ENCODE measurements at regions not wholly inside any gene's neighbourhood (a gene's known extent, or its start where the extent isn't known, plus 50 kb on each side); places are given as distances from the start of the nearest gene placed in this dataset.
"Not testable (repeated sequence)": the region's sequence is repeated elsewhere in the genome, so short reads cannot be mapped to it uniquely, and the experiment has no call there.

GRCh38 chr1:90864681-90865080 lies 147.6 kb upstream of the BARHL2 start:
- DNase-seq (ENCODE audit: low spot score) = no peak

- DNase-seq (ENCODE audit: low spot score) = no peak
These were observed 145.7 kb upstream of the BARHL2 start for GRCh38 chr1:90862782-90863181.

- DNase-seq (ENCODE audit: low spot score) = not testable (repeated sequence)
These were observed 144.3 kb upstream of the BARHL2 start for GRCh38 chr1:90861421-90861820.

- DNase-seq (ENCODE audit: low spot score) = no peak
These were observed 139.4 kb upstream of the BARHL2 start for GRCh38 chr1:90856463-90857007.

- no peak for DNase-seq (ENCODE audit: low spot score)
These were observed 137.4 kb upstream of the BARHL2 start for GRCh38 chr1:90854397-90854924.

- no peak for DNase-seq (ENCODE audit: low spot score)
These were observed 134.6 kb upstream of the BARHL2 start for GRCh38 chr1:90851711-90852050.

- peak; percentile 96 for DNase-seq (ENCODE audit: low spot score)
These were observed 134.0 kb upstream of the BARHL2 start for GRCh38 chr1:90850898-90851710.

- peak; percentile 42 for DNase-seq (ENCODE audit: low spot score)
These were observed 133.2 kb upstream of the BARHL2 start for GRCh38 chr1:90850181-90850897.

GRCh38 chr1:90841473-90841872 lies 124.4 kb upstream of the BARHL2 start:
- no peak for DNase-seq (ENCODE audit: low spot score)

- DNase-seq (ENCODE audit: low spot score) = no peak
These were observed 123.2 kb upstream of the BARHL2 start for GRCh38 chr1:90840352-90840751.

GRCh38 chr1:90839323-90839722 lies 122.2 kb upstream of the BARHL2 start:
- no peak for DNase-seq (ENCODE audit: low spot score)

- no peak for DNase-seq (ENCODE audit: low spot score)
These were observed 121.6 kb upstream of the BARHL2 start for GRCh38 chr1:90838720-90839119.

- DNase-seq (ENCODE audit: low spot score) = no peak
These were observed 120.3 kb upstream of the BARHL2 start for GRCh38 chr1:90837420-90837819.

- DNase-seq (ENCODE audit: low spot score) = no peak
These were observed 119.2 kb upstream of the BARHL2 start for GRCh38 chr1:90836345-90836679.

- no peak for DNase-seq (ENCODE audit: low spot score)
These were observed 118.7 kb upstream of the BARHL2 start for GRCh38 chr1:90835661-90836344.

GRCh38 chr1:90834886-90835660 lies 118.0 kb upstream of the BARHL2 start:
- DNase-seq (ENCODE audit: low spot score) = no peak

- DNase-seq (ENCODE audit: low spot score) = no peak
These were observed 117.3 kb upstream of the BARHL2 start for GRCh38 chr1:90834354-90834885.

GRCh38 chr1:90833466-90834110 lies 116.5 kb upstream of the BARHL2 start:
- DNase-seq (ENCODE audit: low spot score) = no peak

- no peak for DNase-seq (ENCODE audit: low spot score)
These were observed 114.8 kb upstream of the BARHL2 start for GRCh38 chr1:90831910-90832309.

GRCh38 chr1:90826834-90827233 lies 109.7 kb upstream of the BARHL2 start:
- DNase-seq (ENCODE audit: low spot score) = no peak

- no peak for DNase-seq (ENCODE audit: low spot score)
These were observed 108.9 kb upstream of the BARHL2 start for GRCh38 chr1:90826024-90826423.

Measured in D341Med (cell line).